Breast epithelium (tissue), 3 donors: ENCODE measurements at regions not wholly inside any gene's neighbourhood (a gene's known extent, or its start where the extent isn't known, plus 50 kb on each side); places are given as distances from the start of the nearest gene placed in this dataset.

Experiments
- CTCF ChIP-seq, 3 donors: fragments of 450-650 bp; IDR thresholded peaks; one replicate each; pipeline ENCODE4 v1.5.1; 2016 to 2017; ENCODE audit warnings: antibody characterized with exemption in 3 of 3, mild to moderate bottlenecking in 3 of 3, moderate library complexity in 3 of 3
- POLR2A ChIP-seq: fragments of 450-650 bp; IDR thresholded peaks from one replicate; pipeline ENCODE4 v1.6.1; 2016; ENCODE audit warnings: antibody characterized with exemption, mild to moderate bottlenecking, moderate library complexity

GRCh38 chr4:160265014-160265413, 1162.1 kb downstream of the RAPGEF2 start:
- TF ChIP-seq POLR2A = no peak
- no peak for TF ChIP-seq CTCF (IDR thresholded peaks at IDR 0.05)
